ENCODE measurements at regions not wholly inside any gene's neighbourhood (a gene's known extent, or its start where the extent isn't known, plus 50 kb on each side); places are given as distances from the start of the nearest gene placed in this dataset.

DNA sequence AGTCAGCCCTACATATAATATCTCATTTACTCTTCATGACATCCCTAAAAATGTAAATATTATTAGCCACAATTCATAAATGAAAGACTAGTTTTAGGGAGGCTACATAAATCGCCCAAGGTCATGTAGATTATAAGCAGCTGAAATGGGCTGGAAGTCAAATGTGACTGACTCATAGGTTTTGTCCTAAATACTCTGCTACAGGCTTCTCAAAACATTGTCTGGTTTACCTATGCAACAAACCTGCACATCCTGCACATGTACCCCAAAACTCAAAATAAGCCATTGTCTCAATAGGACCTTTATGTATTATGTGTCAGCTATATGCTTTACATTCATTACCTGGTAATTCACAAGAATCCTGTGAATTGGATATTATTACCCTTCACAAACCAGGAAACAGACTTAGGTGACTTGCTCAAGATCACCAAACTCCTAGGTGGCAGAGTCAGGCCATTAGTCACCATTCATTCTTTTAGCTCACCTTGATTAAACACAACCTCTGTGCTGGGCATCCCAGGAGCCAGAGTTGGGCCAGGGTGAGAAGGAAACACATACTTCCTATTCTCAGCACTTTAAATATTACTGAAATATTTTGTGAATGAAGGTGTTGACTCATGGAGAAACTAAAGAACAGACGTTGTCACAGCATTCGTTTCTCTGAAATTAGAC is 69.4 kb upstream of the CPO start:
- Histone ChIP-seq H2BK5ac (ENCODE audit: low read depth, low read length) (no peak overlapping the region), H2BK12ac (ENCODE audit: low read depth, low read length) (no peak overlapping the region), H3K4me3 (ENCODE audit: extremely low read depth in 1 of 4, insufficient read depth in 2 of 4, low read depth in 3 of 4, low read length in 4 of 4) (no peak overlapping the region), H2AFZ (ENCODE audit: low read length) (no peak overlapping the region), H3K9ac (replicated peaks in 1 of 4; ENCODE audit: extremely low read depth in 1 of 4, low read depth in 3 of 4, low read length in 3 of 4) (no peak overlapping the region), H3K23ac (ENCODE audit: insufficient read length) (no peak overlapping the region), H3K18ac (ENCODE audit: extremely low read depth, low read length) (no peak overlapping the region), H3K56ac (replicated peaks; ENCODE audit: insufficient read length, low read depth, low read length) (no peak overlapping the region), H3K4me2 (ENCODE audit: insufficient read depth in 1 of 2, low read depth in 2 of 2, low read length in 2 of 2) (no peak overlapping the region), H3K79me1 (ENCODE audit: low read depth, low read length) (no peaks in the 10 kb centered on the region; the same call in 1 of the 2 replicates), H2BK15ac (ENCODE audit: low read length) (no peak overlapping the region), H3K27ac (ENCODE audit: low read depth, low read length) (no peak overlapping the region), H3K9me3 (ENCODE audit: insufficient read depth in 2 of 2, low read depth in 1 of 2, low read length in 1 of 2) (no peaks in the 10 kb centered on the region), H4K8ac (ENCODE audit: extremely low read depth, insufficient read depth, low read length) (no peak overlapping the region), H3K4me1 (replicated peaks in 1 of 4; ENCODE audit: control insufficient read depth in 3 of 4, insufficient read depth in 4 of 4, low read length in 3 of 4) (no peaks in the 10 kb centered on the region), H3K14ac (ENCODE audit: insufficient read length) (no peak overlapping the region), H2AK5ac (ENCODE audit: low read depth, low read length) (no peak overlapping the region), H3K79me2 (ENCODE audit: control insufficient read depth in 1 of 2, insufficient read depth in 2 of 2, low read length in 2 of 2) (no peaks in the 10 kb centered on the region), H3K23me2 (ENCODE audit: low read depth, low read length) (no peaks in the 10 kb centered on the region), H4K91ac (replicated peaks; ENCODE audit: insufficient read length, low read length) (no peak overlapping the region), H3K4ac (replicated peaks; ENCODE audit: insufficient read length, low read depth, low read length) (no peak overlapping the region), H2BK120ac (replicated peaks; ENCODE audit: low read depth, low read length) (no peak overlapping the region), H4K20me1 (replicated peaks in 1 of 2; ENCODE audit: control insufficient read depth in 1 of 2, insufficient read depth in 2 of 2, low read length in 2 of 2) (no peaks in the 10 kb centered on the region), H4K5ac (ENCODE audit: insufficient read length, low read depth, low read length) (no peak overlapping the region), H2BK20ac (ENCODE audit: low read length) (no peak overlapping the region), H3K36me3 (ENCODE audit: control insufficient read depth in 2 of 4, insufficient read depth in 4 of 4, low read length in 3 of 4) (no peaks in the 10 kb centered on the region), H3K27me3 (replicated peaks in 1 of 4; ENCODE audit: control insufficient read depth in 3 of 4, extremely low read depth in 1 of 4, insufficient read depth in 3 of 4, low read length in 3 of 4) (no peaks in the 10 kb centered on the region)
- no peak for TF ChIP-seq RXRA (IDR thresholded peaks at IDR 0.05; ENCODE audit: insufficient read depth, low read depth, low read length)
- TF ChIP-seq SIN3A (conservative IDR thresholded peaks at IDR 0.05 in 1 of 2, IDR thresholded peaks at IDR 0.05 in 1 of 2; ENCODE audit: low read depth in 1 of 2, low read length in 2 of 2): no peak
- TF ChIP-seq CBX8 (IDR thresholded peaks at IDR 0.05; ENCODE audit: borderline replicate concordance, low read depth, low read length): no peak
- TF ChIP-seq KDM1A (IDR thresholded peaks at IDR 0.05; ENCODE audit: borderline replicate concordance, low read length): no peak
- ChIA-PET CTCF (ENCODE audit: partially characterized antibody) (no interaction called here), POLR2A (ENCODE audit: partially characterized antibody) (no interaction called here)
- DNase-seq (ENCODE audit: low read depth in 1 of 2, low spot score in 2 of 2) (no peak), FAIRE-seq (no peak)
- WGBS, 2 experiments (ENCODE audit: extremely low coverage in 1 of 2, insufficient coverage in 1 of 2, insufficient read length in 1 of 2, insufficient replicate concordance in 2 of 2, low coverage in 1 of 2, low lambda C conversion rate in 2 of 2, missing lambda C conversion rate in 1 of 2): 94% methylated on average over 3 of the region's 3 CpGs; no CpG with 5 or more reads in 1 of the 2 experiments
